Breast epithelium (tissue), 4 donors: ENCODE measurements at regions not wholly inside any gene's neighbourhood (a gene's known extent, or its start where the extent isn't known, plus 50 kb on each side); places are given as distances from the start of the nearest gene placed in this dataset.

Experiments used
- DNase-seq, 2 donors: peaks; one replicate each; pipeline ENCODE4 v3.0.0-alpha.2; 2019; ENCODE audit warnings: low spot score in 2 of 2
- H3K27ac ChIP-seq, 2 donors: fragments of 200-600 bp; sonication (generic) in 1 of 2; one replicate each; pipeline ENCODE4 v1.5.1; 2016 to 2019; ENCODE audit warnings: mild to moderate bottlenecking in 1 of 2
- H3K27me3 ChIP-seq, 2 donors: fragments of 200-600 bp; sonication (generic) in 1 of 2; one replicate each; pipeline versions ENCODE4 v1.5.1 to v1.6.0; 2017 to 2019; ENCODE audit warnings: control low read depth in 1 of 2, mild to moderate bottlenecking in 1 of 2
- H3K36me3 ChIP-seq: fragments of 200-600 bp; one replicate; pipeline ENCODE4 v1.5.1; 2019
- H3K4me1 ChIP-seq, 2 donors: fragments of 200-600 bp; sonication (generic); one replicate each; pipeline ENCODE4 v1.5.1; 2016 to 2019; ENCODE audit warnings: control low read depth in 1 of 2
- H3K4me3 ChIP-seq, 3 donors: fragments of 200-600 bp; sonication (generic); 1 replicate in 2 of 3; 2 replicates in 1 of 3; pipeline ENCODE4 v1.5.1; 2016 to 2019; ENCODE audit warnings: mild to moderate bottlenecking in 3 of 3, moderate library complexity in 2 of 3
- H3K9me3 ChIP-seq, 2 donors: fragments of 200-600 bp; sonication (generic) in 1 of 2; one replicate each; pipeline ENCODE4 v1.5.1; 2016 to 2019; ENCODE audit warnings: control low read depth in 1 of 2
- POLR2A ChIP-seq: fragments of 450-650 bp; IDR thresholded peaks from one replicate; pipeline ENCODE4 v1.6.1; 2016; ENCODE audit warnings: antibody characterized with exemption, mild to moderate bottlenecking, moderate library complexity
- POLR2AphosphoS5 ChIP-seq, 3 donors: sonication (generic); formaldehyde crosslinking; IDR thresholded peaks; one replicate each; pipeline ENCODE4 v1.6.1; 2017; ENCODE audit warnings: antibody characterized with exemption in 3 of 3
- intact Hi-C: fragments of 100-400 bp; cut with DNase I; formaldehyde crosslinking; loops from one replicate; pipeline ENCODE4 v1.15.1; 2023; ENCODE audit warnings: low total_unique reads
- TF ChIP-seq, protein P1 (sequence below), 3 donors: fragments of 450-650 bp; IDR thresholded peaks; one replicate each; pipeline ENCODE4 v1.5.1; 2016 to 2017; ENCODE audit warnings: antibody characterized with exemption in 3 of 3, mild to moderate bottlenecking in 3 of 3, moderate library complexity in 3 of 3

DNA sequence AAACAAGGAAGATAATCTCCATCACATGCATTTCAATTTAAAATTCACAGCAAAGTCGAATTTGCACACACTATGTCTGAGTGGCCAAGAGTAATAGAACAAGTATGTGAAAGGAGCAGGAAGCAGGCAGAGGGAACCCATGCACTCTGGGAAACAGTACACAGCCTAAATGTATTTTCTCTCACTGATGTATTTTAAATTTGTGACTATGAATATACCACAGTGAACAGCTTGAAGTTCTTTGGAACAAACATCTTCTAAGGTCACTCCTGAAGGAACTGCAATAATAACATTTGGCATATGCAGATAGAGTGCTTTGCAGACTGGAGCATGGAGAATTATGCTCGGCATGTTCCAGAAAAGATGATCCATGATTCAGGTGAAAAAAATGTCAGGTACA is 223.1 kb upstream of the PKN2 start:
- intact Hi-C loops: loop anchor here (10.0 kb wide), 1 partner anchor 296 kb away; no protein-coding TSS in a partner anchor
- DNase-seq: no peak
- Histone ChIP-seq H3K9me3 (no peaks in the 10 kb centered on the region), H3K27ac (no peak overlapping the region), H3K4me1 (no peaks in the 10 kb centered on the region), H3K36me3 (no peaks in the 10 kb centered on the region), H3K27me3 (no peaks in the 10 kb centered on the region), H3K4me3 (no peak overlapping the region)
- TF ChIP-seq, protein P1, sequence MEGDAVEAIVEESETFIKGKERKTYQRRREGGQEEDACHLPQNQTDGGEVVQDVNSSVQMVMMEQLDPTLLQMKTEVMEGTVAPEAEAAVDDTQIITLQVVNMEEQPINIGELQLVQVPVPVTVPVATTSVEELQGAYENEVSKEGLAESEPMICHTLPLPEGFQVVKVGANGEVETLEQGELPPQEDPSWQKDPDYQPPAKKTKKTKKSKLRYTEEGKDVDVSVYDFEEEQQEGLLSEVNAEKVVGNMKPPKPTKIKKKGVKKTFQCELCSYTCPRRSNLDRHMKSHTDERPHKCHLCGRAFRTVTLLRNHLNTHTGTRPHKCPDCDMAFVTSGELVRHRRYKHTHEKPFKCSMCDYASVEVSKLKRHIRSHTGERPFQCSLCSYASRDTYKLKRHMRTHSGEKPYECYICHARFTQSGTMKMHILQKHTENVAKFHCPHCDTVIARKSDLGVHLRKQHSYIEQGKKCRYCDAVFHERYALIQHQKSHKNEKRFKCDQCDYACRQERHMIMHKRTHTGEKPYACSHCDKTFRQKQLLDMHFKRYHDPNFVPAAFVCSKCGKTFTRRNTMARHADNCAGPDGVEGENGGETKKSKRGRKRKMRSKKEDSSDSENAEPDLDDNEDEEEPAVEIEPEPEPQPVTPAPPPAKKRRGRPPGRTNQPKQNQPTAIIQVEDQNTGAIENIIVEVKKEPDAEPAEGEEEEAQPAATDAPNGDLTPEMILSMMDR (IDR thresholded peaks at IDR 0.05): no peak
- TF ChIP-seq POLR2AphosphoS5 (IDR thresholded peaks at IDR 0.05): no peak
- TF ChIP-seq POLR2A: no peak

DNA sequence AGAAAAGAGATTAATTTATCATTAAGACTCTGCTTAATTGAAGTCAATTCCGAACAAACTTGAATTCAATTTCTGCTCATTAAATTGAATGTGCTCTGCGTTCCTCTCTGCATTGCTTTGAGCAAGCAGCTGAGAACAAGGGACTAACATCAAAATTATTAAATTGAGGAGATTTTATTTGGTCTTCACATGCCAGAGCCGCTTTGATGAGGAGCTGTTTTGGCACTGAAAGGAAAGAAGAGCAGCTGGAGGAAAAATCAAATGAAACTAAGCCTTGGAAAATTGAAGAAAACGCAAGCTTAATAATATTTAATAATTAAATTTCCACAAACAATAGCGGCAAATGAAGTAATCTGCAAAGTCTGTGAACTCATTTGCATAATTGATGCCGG is 222.0 kb upstream of the PKN2 start:
- no peak for DNase-seq
- no peak overlapping the region for H3K27ac ChIP-seq
- H3K9me3 ChIP-seq: peaks cover 3 to 4% of the 10 kb centered on the region in 2 donors
- H3K36me3 ChIP-seq: no peaks in the 10 kb centered on the region
- intact Hi-C loops: loop anchor here (10.0 kb wide), 1 partner anchor 297 kb away; no protein-coding TSS in a partner anchor
- TF ChIP-seq POLR2AphosphoS5 (IDR thresholded peaks at IDR 0.05): no peak
- TF ChIP-seq, protein P1 (IDR thresholded peaks at IDR 0.05): no peak
- no peak for TF ChIP-seq POLR2A
- peak overlapping the region; percentile 43 to 60 (median 50) for H3K4me3 ChIP-seq
- no peaks in the 10 kb centered on the region for H3K27me3 ChIP-seq
- no peaks in the 10 kb centered on the region for H3K4me1 ChIP-seq

DNA sequence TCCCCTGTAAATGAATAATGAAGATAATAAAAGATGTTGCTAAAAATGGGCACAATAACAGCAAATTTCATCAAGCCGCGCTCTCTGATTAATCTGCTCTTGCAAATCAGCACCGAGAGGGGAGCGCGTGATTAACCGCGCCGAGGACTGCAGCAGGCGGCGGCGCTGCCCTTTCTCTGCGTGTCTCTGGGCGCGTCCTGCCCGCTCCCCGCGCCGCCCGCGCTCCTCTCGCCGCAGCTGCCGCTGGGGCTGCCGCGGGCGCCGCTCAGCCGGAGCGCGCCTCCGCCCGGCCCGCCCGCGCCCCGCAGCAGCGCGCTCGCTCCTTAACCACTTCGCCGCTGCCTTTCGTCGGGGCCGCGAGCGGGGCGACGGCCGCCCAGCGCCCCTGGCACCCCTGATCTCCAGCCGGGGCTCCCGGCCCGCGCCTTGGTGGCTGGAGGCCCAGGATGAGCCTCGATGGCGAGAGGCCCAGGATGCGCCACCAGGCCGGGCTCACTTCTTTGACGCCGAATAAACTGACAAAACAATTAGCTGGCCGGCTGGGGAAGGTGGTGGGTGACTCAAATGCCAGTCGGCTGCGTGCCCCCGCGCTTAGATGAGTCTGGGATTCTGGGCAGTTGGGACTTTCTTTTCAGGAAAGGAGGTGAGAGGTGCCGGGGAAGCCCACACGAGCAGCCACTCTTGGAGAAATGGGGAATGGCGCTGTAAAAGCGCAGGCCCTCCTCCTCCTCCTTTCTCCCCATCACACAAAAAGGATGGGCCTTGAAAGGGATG is 221.4 kb upstream of the PKN2 start:
- H3K4me3 ChIP-seq: peak overlapping the region; percentile 43 to 60 (median 50)
- H3K9me3 ChIP-seq: peaks cover 3 to 8% of the 10 kb centered on the region in 2 donors
- H3K27ac ChIP-seq: no peak overlapping the region
- no peaks in the 10 kb centered on the region for H3K4me1 ChIP-seq
- TF ChIP-seq POLR2AphosphoS5 (IDR thresholded peaks at IDR 0.05) (no peak), POLR2A (no peak)
- TF ChIP-seq, protein P1 (IDR thresholded peaks at IDR 0.05): no peak
- no peaks in the 10 kb centered on the region for H3K36me3 ChIP-seq
- intact Hi-C loops: loop anchor here (10.0 kb wide), 1 partner anchor 298 kb away; no protein-coding TSS in a partner anchor
- H3K27me3 ChIP-seq: no peaks in the 10 kb centered on the region
- DNase-seq: no peak

DNA sequence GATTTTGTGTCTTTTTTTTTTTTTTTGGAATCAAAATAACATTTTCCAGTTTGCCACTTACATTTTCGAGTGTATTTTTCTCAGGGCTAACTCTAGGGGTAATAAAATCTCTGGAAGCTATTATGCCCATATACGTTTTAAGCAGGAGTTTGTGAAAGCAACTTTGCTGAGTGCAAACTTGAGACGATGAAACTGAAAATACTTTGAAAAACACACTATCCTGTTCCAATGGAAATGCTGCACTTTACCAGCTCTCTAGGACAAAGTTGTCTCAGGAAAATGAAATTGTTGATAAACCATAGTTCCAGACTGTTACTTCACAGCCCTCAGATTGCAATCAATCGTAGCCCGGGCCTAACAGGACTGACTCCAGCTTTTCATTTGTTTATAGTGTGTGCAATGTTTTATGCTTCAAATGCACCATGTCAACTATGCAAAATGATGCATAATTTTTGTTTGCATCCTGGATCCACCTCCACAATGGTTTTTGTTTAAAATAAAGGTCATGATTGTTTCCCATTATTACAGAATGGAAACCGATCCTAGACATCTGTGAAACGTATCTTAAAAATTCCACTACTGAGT is 220.6 kb upstream of the PKN2 start:
- H3K9me3 ChIP-seq: peaks cover 3 to 8% of the 10 kb centered on the region in 2 donors
- H3K4me3 ChIP-seq: peak overlapping the region in 1 of 3 donors; percentile 50
- intact Hi-C loops: loop anchor here (10.0 kb wide), 1 partner anchor 299 kb away; no protein-coding TSS in a partner anchor
- DNase-seq: no peak
- TF ChIP-seq POLR2A (no peak), POLR2AphosphoS5 (IDR thresholded peaks at IDR 0.05) (no peak)
- TF ChIP-seq, protein P1 (IDR thresholded peaks at IDR 0.05): no peak
- no peaks in the 10 kb centered on the region for H3K27me3 ChIP-seq
- H3K4me1 ChIP-seq: no peaks in the 10 kb centered on the region
- H3K36me3 ChIP-seq: no peaks in the 10 kb centered on the region
- H3K27ac ChIP-seq: no peak overlapping the region

DNA sequence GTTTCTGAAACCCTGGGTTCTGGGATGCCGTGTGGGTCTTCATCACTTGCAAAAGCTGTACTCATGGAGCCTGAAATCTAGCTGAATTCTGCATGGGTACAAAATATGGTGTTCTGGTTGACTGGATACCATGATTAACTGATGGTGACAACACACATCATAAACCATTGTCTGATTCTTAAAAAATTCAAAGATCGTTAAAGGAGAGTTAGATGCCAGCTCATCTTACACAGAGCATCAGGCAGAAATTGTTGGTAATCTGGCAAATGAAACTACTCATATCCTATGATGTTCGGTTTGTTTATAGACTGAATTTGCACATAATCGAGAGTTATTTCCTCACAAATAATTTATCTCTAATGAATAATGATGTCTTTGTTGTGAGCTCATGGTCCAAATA is 218.1 kb upstream of the PKN2 start:
- Histone ChIP-seq H3K36me3 (no peaks in the 10 kb centered on the region), H3K9me3 (peaks cover 3 to 8% of the 10 kb centered on the region in 2 donors), H3K27ac (no peak overlapping the region), H3K4me1 (no peaks in the 10 kb centered on the region), H3K4me3 (no peak overlapping the region), H3K27me3 (no peaks in the 10 kb centered on the region)
- TF ChIP-seq, protein P1 (IDR thresholded peaks at IDR 0.05): no peak
- TF ChIP-seq POLR2A (no peak), POLR2AphosphoS5 (IDR thresholded peaks at IDR 0.05) (no peak)
- intact Hi-C loops: loop anchor here (10.0 kb wide), 1 partner anchor 301 kb away; no protein-coding TSS in a partner anchor
- DNase-seq: no peak
